Panc1 (cell line): ENCODE measurements at regions not wholly inside any gene's neighbourhood (a gene's known extent, or its start where the extent isn't known, plus 50 kb on each side); places are given as distances from the start of the nearest gene placed in this dataset.

ENCODE experiments used
- POLR2AphosphoS5 ChIP-seq: IDR thresholded peaks from 2 replicates; pipeline ENCODE4 v1.6.1; 2012; ENCODE audit warnings: mild to moderate bottlenecking, low read depth, low read length, moderate library complexity
- SIN3A ChIP-seq: IDR thresholded peaks from 2 replicates; pipeline ENCODE4 v1.6.1; 2012; ENCODE audit warnings: low read depth, mild to moderate bottlenecking, low read length, moderate library complexity, borderline replicate concordance; ENCODE audit not compliant: insufficient read depth
- TF ChIP-seq, protein P1 (sequence below): fragments of 450-650 bp; IDR thresholded peaks from 2 replicates; pipeline ENCODE4 v1.5.1; 2017; ENCODE audit warnings: mild to moderate bottlenecking

DNA sequence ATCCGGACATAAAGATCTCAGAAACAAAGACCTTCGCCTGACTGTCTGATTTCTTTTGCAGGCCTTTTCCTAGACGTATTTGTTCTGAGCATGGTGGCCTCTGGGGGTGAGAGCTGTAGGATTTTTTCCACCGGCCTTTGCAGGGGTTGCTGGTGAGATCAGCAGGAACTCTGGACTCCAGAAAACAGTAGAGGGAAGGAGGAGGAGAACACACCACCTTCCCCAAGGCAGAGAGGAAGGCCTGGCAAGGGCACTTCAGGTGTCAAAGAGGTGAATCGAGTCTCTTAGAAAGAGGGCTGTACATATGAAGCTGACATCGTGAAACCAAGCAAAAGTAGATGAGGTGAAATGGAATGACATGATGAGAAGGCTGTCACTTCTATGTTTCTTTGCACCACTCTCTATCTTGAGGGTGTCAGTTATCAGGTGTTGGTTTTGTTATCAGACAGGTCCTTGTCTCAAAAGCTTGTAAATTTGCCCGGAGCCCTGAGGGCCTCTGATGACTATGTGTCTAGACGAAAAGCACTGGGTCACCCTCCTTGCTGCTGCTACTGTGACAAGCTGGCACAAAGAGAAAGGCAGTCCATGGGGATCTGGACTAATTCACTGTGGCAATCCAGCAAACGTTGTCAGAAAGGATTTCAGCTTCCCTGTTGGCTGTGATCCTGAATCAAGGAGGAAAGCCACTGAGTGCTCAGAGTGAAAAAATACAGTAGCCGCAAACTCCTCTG is 91.3 kb upstream of the MAP3K7 start:
- TF ChIP-seq, protein P1, sequence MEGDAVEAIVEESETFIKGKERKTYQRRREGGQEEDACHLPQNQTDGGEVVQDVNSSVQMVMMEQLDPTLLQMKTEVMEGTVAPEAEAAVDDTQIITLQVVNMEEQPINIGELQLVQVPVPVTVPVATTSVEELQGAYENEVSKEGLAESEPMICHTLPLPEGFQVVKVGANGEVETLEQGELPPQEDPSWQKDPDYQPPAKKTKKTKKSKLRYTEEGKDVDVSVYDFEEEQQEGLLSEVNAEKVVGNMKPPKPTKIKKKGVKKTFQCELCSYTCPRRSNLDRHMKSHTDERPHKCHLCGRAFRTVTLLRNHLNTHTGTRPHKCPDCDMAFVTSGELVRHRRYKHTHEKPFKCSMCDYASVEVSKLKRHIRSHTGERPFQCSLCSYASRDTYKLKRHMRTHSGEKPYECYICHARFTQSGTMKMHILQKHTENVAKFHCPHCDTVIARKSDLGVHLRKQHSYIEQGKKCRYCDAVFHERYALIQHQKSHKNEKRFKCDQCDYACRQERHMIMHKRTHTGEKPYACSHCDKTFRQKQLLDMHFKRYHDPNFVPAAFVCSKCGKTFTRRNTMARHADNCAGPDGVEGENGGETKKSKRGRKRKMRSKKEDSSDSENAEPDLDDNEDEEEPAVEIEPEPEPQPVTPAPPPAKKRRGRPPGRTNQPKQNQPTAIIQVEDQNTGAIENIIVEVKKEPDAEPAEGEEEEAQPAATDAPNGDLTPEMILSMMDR, result no peak
- TF ChIP-seq POLR2AphosphoS5, result no peak
- no peak for TF ChIP-seq SIN3A
